Keratinocyte (primary cell): ENCODE measurements at regions not wholly inside any gene's neighbourhood (a gene's known extent, or its start where the extent isn't known, plus 50 kb on each side); places are given as distances from the start of the nearest gene placed in this dataset.

ENCODE experiments used
- CTCF ChIP-seq, 3 experiments: IDR thresholded peaks in 1 of 3; conservative IDR thresholded peaks in 1 of 3; optimal IDR thresholded peaks in 1 of 3; 2 replicates in 2 of 3; 3 replicates in 1 of 3; pipeline versions ENCODE3 to v1.5.1; 2011; ENCODE audit warnings: low read length in 3 of 3, mild to moderate bottlenecking in 3 of 3, moderate library complexity in 2 of 3, control low read depth in 1 of 3, inconsistent platforms in 1 of 3; ENCODE audit not compliant: insufficient read depth in 2 of 3; ENCODE audit errors: extremely low read depth in 1 of 3
- EZH2 ChIP-seq: IDR thresholded peaks from one replicate; pipeline ENCODE4 v1.6.1; 2012; ENCODE audit warnings: inconsistent platforms, mild to moderate bottlenecking, low read length, moderate library complexity

GRCh38 chr21:35922618-35923017 lies 137.7 kb downstream of the SETD4 start:
- TF ChIP-seq CTCF (optimal IDR thresholded peaks at IDR 0.05 in 1 of 3, IDR thresholded peaks at IDR 0.05 in 1 of 3, conservative IDR thresholded peaks at IDR 0.05 in 1 of 3; ENCODE audit: extremely low read depth in 1 of 3, insufficient read depth in 2 of 3, low read length in 3 of 3) = no peak
- TF ChIP-seq EZH2 = no peak
